Lower lobe of right lung (tissue), 2 donors: ENCODE measurements at regions not wholly inside any gene's neighbourhood (a gene's known extent, or its start where the extent isn't known, plus 50 kb on each side); places are given as distances from the start of the nearest gene placed in this dataset.
A peak's percentile ranks its signal among the peaks of the same experiment; 100 is the strongest.

Experiments used
- ATAC-seq, 2 donors: fragments of 200-7000 bp; cut with Tn5 transposase; one replicate each; pipeline ENCODE4 v1.9.1; 2020 to 2022; ENCODE audit warnings: mild to moderate bottlenecking in 2 of 2, moderate library complexity in 2 of 2
- DNase-seq: peaks from one replicate; pipeline ENCODE4 v3.0.0-alpha.2; 2020
- H3K27ac ChIP-seq: fragments of 200-600 bp; one replicate; pipeline ENCODE4 v1.8.0; 2022
- H3K27me3 ChIP-seq: fragments of 200-600 bp; one replicate; pipeline ENCODE4 v1.8.0; 2022; ENCODE audit warnings: low read depth
- H3K36me3 ChIP-seq: fragments of 200-600 bp; one replicate; pipeline ENCODE4 v1.8.0; 2022; ENCODE audit warnings: mild to moderate bottlenecking
- H3K4me1 ChIP-seq: fragments of 200-600 bp; one replicate; pipeline ENCODE4 v1.8.0; 2022
- H3K4me3 ChIP-seq: fragments of 200-600 bp; one replicate; pipeline ENCODE4 v1.8.0; 2022; ENCODE audit warnings: mild to moderate bottlenecking
- H3K9me3 ChIP-seq: fragments of 200-600 bp; one replicate; pipeline ENCODE4 v1.8.0; 2022
- intact Hi-C: fragments of 100-400 bp; cut with DNase I; formaldehyde crosslinking; loops from one replicate; pipeline ENCODE4 v1.11.0; 2022
- TF ChIP-seq, protein P1 (sequence below): fragments of 200-600 bp; IDR thresholded peaks from one replicate; pipeline ENCODE4 v1.8.0; 2022; ENCODE audit warnings: antibody characterized with exemption, mild to moderate bottlenecking
- donor health status: DM: no; HTN: yes; CAD: no; lungs with severe emphysema.

- intact Hi-C loops = no loop called here
- no peak overlapping the region for H3K27ac ChIP-seq
Measured at GRCh38 chr10:43865265-43866135, 216.8 kb upstream of the ZNF32 start.

DNA sequence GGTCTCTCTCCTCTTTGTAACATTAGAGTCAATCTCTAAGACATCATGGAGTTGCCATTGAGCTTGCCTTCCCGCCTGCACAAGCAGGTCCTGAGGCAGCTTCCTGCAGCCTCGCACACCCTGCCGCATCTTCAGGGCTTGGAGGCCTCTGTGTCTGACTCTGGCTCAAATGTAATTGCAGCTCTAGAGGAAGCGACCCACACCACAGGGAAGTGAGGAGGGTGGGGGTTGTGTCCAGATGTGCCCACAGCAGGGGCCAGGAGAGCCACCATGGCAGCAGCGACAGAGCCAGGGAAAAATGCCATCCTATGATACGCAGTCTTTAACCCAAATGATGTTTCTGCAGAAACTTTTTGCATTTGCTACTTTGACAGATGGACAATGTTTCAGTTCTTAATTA is 216.0 kb upstream of the ZNF32 start:
- ATAC-seq = no peak
- no peak overlapping the region for H3K4me3 ChIP-seq
- H3K27me3 ChIP-seq = no peaks in the 10 kb centered on the region
- no peaks in the 10 kb centered on the region for H3K36me3 ChIP-seq
- H3K4me1 ChIP-seq = peaks cover 11% of the 10 kb centered on the region
- TF ChIP-seq, protein P1, sequence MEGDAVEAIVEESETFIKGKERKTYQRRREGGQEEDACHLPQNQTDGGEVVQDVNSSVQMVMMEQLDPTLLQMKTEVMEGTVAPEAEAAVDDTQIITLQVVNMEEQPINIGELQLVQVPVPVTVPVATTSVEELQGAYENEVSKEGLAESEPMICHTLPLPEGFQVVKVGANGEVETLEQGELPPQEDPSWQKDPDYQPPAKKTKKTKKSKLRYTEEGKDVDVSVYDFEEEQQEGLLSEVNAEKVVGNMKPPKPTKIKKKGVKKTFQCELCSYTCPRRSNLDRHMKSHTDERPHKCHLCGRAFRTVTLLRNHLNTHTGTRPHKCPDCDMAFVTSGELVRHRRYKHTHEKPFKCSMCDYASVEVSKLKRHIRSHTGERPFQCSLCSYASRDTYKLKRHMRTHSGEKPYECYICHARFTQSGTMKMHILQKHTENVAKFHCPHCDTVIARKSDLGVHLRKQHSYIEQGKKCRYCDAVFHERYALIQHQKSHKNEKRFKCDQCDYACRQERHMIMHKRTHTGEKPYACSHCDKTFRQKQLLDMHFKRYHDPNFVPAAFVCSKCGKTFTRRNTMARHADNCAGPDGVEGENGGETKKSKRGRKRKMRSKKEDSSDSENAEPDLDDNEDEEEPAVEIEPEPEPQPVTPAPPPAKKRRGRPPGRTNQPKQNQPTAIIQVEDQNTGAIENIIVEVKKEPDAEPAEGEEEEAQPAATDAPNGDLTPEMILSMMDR = no peak
- intact Hi-C loops = no loop called here
- no peaks in the 10 kb centered on the region for H3K9me3 ChIP-seq
- no peak for DNase-seq
- peak overlapping the region; percentile 33 for H3K27ac ChIP-seq

More at GRCh38 chr10:43865265-43866135, 216.8 kb upstream of the ZNF32 start:
- no peaks in the 10 kb centered on the region for H3K27me3 ChIP-seq
- H3K4me1 ChIP-seq = peaks cover 11% of the 10 kb centered on the region
- ATAC-seq = no peak
- no peak overlapping the region for H3K4me3 ChIP-seq
- DNase-seq = no peak
- TF ChIP-seq, protein P1 = no peak
- no peaks in the 10 kb centered on the region for H3K9me3 ChIP-seq
- no peaks in the 10 kb centered on the region for H3K36me3 ChIP-seq

DNA sequence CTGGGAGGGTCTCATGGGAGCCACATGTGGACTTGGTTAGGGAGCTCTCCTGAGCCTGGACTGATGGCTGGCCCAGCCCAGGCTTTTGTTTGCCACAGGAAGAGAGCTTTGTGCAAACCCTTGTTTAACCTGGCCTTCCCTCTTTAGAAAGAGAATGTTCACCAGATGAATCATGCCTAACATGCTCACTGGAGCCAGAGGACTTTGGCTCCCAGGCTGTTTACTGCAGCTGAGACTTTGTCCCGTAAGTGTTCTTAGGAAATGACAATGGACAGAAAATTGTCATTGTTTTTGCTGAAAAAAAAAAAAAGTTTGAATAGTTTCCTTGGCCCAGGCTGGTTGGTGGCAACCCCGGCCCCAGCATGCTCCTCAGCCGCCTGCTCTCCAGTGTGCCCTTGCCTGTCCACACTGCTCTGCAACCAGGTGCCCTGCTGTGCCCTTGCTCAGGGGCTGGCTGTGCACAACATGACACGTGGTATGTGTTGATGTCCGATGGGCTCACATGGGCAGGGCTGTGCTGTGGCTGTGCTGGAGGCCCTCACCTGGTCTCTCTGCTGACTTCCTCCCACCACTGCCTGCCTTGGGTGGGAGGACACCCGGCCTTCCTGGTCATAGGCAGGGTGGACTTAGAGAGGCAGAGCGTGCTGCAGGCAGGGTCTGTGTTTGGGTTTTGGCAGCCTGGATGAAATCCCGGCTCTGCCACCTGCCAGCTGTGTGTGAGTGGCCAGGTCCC is 215.3 kb upstream of the ZNF32 start:
- H3K27me3 ChIP-seq = no peaks in the 10 kb centered on the region
- DNase-seq = peak; percentile 31
- no peak for ATAC-seq
- peak overlapping the region; percentile 33 for H3K27ac ChIP-seq
- H3K4me3 ChIP-seq = no peak overlapping the region
- TF ChIP-seq, protein P1 = no peak
- intact Hi-C loops = no loop called here
- no peaks in the 10 kb centered on the region for H3K36me3 ChIP-seq
- H3K4me1 ChIP-seq = peaks cover 11% of the 10 kb centered on the region
- H3K9me3 ChIP-seq = no peaks in the 10 kb centered on the region

GRCh38 chr10:43863270-43863669 is 214.6 kb upstream of the ZNF32 start:
- no peaks in the 10 kb centered on the region for H3K9me3 ChIP-seq
- no peak for ATAC-seq
- no peaks in the 10 kb centered on the region for H3K27me3 ChIP-seq
- no peak overlapping the region for H3K4me3 ChIP-seq
- H3K36me3 ChIP-seq = no peaks in the 10 kb centered on the region
- H3K27ac ChIP-seq = no peak overlapping the region
- peak; percentile 26 for DNase-seq
- intact Hi-C loops = no loop called here
- peaks cover 11% of the 10 kb centered on the region for H3K4me1 ChIP-seq
- TF ChIP-seq, protein P1 = no peak

DNA sequence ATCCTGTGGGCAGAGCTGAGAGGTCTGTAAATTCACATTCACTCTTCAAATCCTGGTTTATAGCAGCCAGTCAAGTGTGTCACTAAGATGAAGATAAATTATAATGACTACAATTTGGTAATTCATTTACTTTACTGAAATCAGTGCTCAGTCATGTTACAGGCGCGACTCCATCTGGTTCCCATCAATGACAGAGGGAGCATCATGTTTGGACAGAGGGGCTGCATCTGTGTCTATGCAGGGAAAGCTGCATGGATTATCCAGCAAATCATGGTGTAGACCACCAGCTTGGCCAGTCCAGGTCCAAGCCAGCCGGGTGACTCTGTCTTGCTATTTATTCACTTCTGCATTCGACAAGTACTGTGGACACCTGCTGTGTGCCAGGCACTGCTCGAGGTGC is 214.1 kb upstream of the ZNF32 start:
- no peak overlapping the region for H3K27ac ChIP-seq
- intact Hi-C loops = no loop called here
- H3K4me1 ChIP-seq = peaks cover 11% of the 10 kb centered on the region
- no peak for DNase-seq
- TF ChIP-seq, protein P1 = no peak
- no peaks in the 10 kb centered on the region for H3K36me3 ChIP-seq
- no peak for ATAC-seq
- no peaks in the 10 kb centered on the region for H3K9me3 ChIP-seq
- no peaks in the 10 kb centered on the region for H3K27me3 ChIP-seq
- no peak overlapping the region for H3K4me3 ChIP-seq
